Progenitor cell of endocrine pancreas (in vitro differentiated cells): ENCODE measurements at regions not wholly inside any gene's neighbourhood (a gene's known extent, or its start where the extent isn't known, plus 50 kb on each side); places are given as distances from the start of the nearest gene placed in this dataset.

ENCODE experiments used
- DNase-seq: peaks from one replicate; pipeline ENCODE4 v3.0.0; 2021; ENCODE audit warnings: low spot score; ENCODE audit not compliant: unreplicated experiment
- H3K27ac Mint-ChIP-seq: 2 replicates; pipeline ENCODE4 v1.8.0; 2021; ENCODE audit warnings: mild to moderate bottlenecking, moderate library complexity, mixed read lengths
- H3K27me3 Mint-ChIP-seq: 2 replicates; pipeline ENCODE4 v1.8.0; 2021; ENCODE audit warnings: mixed read lengths
- H3K36me3 Mint-ChIP-seq: 2 replicates; pipeline ENCODE4 v1.8.0; 2022; ENCODE audit warnings: mixed read lengths; ENCODE audit not compliant: insufficient read depth
- H3K4me1 Mint-ChIP-seq: 2 replicates; pipeline ENCODE4 v1.8.0; 2021; ENCODE audit warnings: low read depth, mixed read lengths
- H3K4me3 Mint-ChIP-seq: 2 replicates; pipeline ENCODE4 v1.8.0; 2021; ENCODE audit warnings: low read depth, mild to moderate bottlenecking, moderate library complexity, mixed read lengths
- H3K9me3 Mint-ChIP-seq: 2 replicates; pipeline ENCODE4 v1.8.0; 2021; ENCODE audit warnings: low read depth, mixed read lengths
- CTCF ChIP-seq: fragments of 200-600 bp; sonication (generic); IDR thresholded peaks from one replicate; pipeline ENCODE4 v1.5.0; 2021; ENCODE audit warnings: antibody characterized with exemption, mild to moderate bottlenecking; ENCODE audit not compliant: unreplicated experiment

GRCh38 chr4:122980860-122981259, 58.5 kb upstream of the NUDT6 start:
- Mint-ChIP-seq H3K27me3 (no peaks in the 10 kb centered on the region), H3K4me1 (no peaks in the 10 kb centered on the region), H3K36me3 (peaks cover 47% of the 10 kb centered on the region), H3K4me3 (no peak overlapping the region), H3K9me3 (peaks cover 25% of the 10 kb centered on the region), H3K27ac (no peak overlapping the region)
- TF ChIP-seq CTCF, result no peak
- no peak for DNase-seq

GRCh38 chr4:122988696-122989095, 66.3 kb upstream of the NUDT6 start:
- Mint-ChIP-seq H3K27ac (no peak overlapping the region), H3K36me3 (peaks cover 43% of the 10 kb centered on the region), H3K27me3 (no peaks in the 10 kb centered on the region), H3K4me1 (no peaks in the 10 kb centered on the region), H3K9me3 (peaks cover 38% of the 10 kb centered on the region), H3K4me3 (no peak overlapping the region)
- no peak for DNase-seq
- no peak for TF ChIP-seq CTCF

GRCh38 chr4:122990891-122991290, 68.5 kb upstream of the NUDT6 start:
- Mint-ChIP-seq H3K4me3 (no peak overlapping the region), H3K36me3 (peaks cover 25% of the 10 kb centered on the region), H3K27me3 (no peaks in the 10 kb centered on the region), H3K4me1 (no peaks in the 10 kb centered on the region), H3K9me3 (peaks cover 22% of the 10 kb centered on the region), H3K27ac (no peak overlapping the region)
- TF ChIP-seq CTCF, result no peak
- DNase-seq, result no peak

- no peak for DNase-seq
- Mint-ChIP-seq H3K4me1 (no peaks in the 10 kb centered on the region), H3K27ac (no peak overlapping the region), H3K4me3 (no peak overlapping the region), H3K27me3 (no peaks in the 10 kb centered on the region), H3K36me3 (peaks cover 17% of the 10 kb centered on the region), H3K9me3 (peaks cover 14% of the 10 kb centered on the region)
- TF ChIP-seq CTCF, result no peak
Observed at GRCh38 chr4:122992057-122992456, 69.7 kb upstream of the NUDT6 start.

- Mint-ChIP-seq H3K9me3 (peaks cover 9% of the 10 kb centered on the region), H3K4me3 (no peak overlapping the region), H3K27ac (no peak overlapping the region), H3K4me1 (no peaks in the 10 kb centered on the region), H3K36me3 (peaks cover 14% of the 10 kb centered on the region), H3K27me3 (no peaks in the 10 kb centered on the region)
- no peak for TF ChIP-seq CTCF
- DNase-seq, result no peak
Observed at GRCh38 chr4:122992641-122993040, 70.2 kb upstream of the NUDT6 start.
